ENCODE measurements at regions not wholly inside any gene's neighbourhood (a gene's known extent, or its start where the extent isn't known, plus 50 kb on each side); places are given as distances from the start of the nearest gene placed in this dataset.

DNA sequence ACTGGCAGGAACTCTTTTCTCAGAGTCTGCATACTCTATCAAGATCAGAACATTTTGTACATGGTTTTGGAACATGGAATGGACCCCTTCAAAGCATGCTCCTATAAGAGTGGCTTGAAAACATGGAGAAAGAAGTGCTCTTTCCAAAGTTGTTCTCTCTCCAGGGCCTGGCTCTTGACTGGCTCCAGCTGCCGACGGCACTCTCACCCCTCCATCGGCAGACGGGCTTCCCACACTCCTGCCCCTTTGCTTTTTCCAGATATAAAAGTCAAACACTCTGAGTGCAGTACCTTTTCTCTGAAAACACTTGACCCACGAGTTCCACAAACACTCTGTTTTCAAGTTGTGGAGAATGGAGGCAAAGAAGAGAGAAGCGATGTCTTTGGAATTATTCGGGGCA is 72.5 kb upstream of the ONECUT1 start:
- Histone ChIP-seq H3K9me3 (no peaks in the 10 kb centered on the region), H3K4me3 (no peak overlapping the region), H3K4me1 (peaks cover 8% of the 10 kb centered on the region; the same call in 2 of the 3 replicates), H3K4me2 (no peak overlapping the region), H3K27ac (no peak overlapping the region)
- ChIA-PET POLR2A (no interaction called here), CTCF (interaction anchor here (0.7 to 1.0 kb wide), 2 partner anchors 11 to 1223 kb away, joined by 3 read pairs; no protein-coding TSS in a partner anchor)
- 65% methylated on average over 7 of the region's 7 CpGs for whole genome bisulfite sequencing (ENCODE audit: missing lambda C conversion rate)
- FAIRE-seq (no peak), ATAC-seq (no peak), DNase-seq (ENCODE audit: low read depth in 1 of 2, low spot score in 1 of 2) (no peak)
- TF ChIP-seq SREBF2 (IDR thresholded peaks at IDR 0.05) (no peak), FOSB (CRISPR knock-in tag; IDR thresholded peaks at IDR 0.05) (no peak), NFE2L2 (conservative IDR thresholded peaks at IDR 0.05; ENCODE audit: low read length) (no peak), PHF8 (IDR thresholded peaks at IDR 0.05; ENCODE audit: borderline replicate concordance, low read depth) (no peak), ZFP36 (IDR thresholded peaks at IDR 0.05; ENCODE audit: borderline replicate concordance, partially characterized antibody) (no peak), JUNB (IDR thresholded peaks at IDR 0.05) (no peak), CHD4 (IDR thresholded peaks at IDR 0.05; ENCODE audit: borderline replicate concordance) (no peak), POLR2AphosphoS2 (conservative IDR thresholded peaks at IDR 0.05; ENCODE audit: low read length) (no peak)
- TF ChIP-seq, protein P1, sequence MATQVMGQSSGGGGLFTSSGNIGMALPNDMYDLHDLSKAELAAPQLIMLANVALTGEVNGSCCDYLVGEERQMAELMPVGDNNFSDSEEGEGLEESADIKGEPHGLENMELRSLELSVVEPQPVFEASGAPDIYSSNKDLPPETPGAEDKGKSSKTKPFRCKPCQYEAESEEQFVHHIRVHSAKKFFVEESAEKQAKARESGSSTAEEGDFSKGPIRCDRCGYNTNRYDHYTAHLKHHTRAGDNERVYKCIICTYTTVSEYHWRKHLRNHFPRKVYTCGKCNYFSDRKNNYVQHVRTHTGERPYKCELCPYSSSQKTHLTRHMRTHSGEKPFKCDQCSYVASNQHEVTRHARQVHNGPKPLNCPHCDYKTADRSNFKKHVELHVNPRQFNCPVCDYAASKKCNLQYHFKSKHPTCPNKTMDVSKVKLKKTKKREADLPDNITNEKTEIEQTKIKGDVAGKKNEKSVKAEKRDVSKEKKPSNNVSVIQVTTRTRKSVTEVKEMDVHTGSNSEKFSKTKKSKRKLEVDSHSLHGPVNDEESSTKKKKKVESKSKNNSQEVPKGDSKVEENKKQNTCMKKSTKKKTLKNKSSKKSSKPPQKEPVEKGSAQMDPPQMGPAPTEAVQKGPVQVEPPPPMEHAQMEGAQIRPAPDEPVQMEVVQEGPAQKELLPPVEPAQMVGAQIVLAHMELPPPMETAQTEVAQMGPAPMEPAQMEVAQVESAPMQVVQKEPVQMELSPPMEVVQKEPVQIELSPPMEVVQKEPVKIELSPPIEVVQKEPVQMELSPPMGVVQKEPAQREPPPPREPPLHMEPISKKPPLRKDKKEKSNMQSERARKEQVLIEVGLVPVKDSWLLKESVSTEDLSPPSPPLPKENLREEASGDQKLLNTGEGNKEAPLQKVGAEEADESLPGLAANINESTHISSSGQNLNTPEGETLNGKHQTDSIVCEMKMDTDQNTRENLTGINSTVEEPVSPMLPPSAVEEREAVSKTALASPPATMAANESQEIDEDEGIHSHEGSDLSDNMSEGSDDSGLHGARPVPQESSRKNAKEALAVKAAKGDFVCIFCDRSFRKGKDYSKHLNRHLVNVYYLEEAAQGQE (IDR thresholded peaks at IDR 0.05) = no peak
- TF ChIP-seq, protein P2, sequence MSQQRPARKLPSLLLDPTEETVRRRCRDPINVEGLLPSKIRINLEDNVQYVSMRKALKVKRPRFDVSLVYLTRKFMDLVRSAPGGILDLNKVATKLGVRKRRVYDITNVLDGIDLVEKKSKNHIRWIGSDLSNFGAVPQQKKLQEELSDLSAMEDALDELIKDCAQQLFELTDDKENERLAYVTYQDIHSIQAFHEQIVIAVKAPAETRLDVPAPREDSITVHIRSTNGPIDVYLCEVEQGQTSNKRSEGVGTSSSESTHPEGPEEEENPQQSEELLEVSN (IDR thresholded peaks at IDR 0.05; ENCODE audit: borderline replicate concordance, low read depth) = no peak
- TF ChIP-seq, protein P3, sequence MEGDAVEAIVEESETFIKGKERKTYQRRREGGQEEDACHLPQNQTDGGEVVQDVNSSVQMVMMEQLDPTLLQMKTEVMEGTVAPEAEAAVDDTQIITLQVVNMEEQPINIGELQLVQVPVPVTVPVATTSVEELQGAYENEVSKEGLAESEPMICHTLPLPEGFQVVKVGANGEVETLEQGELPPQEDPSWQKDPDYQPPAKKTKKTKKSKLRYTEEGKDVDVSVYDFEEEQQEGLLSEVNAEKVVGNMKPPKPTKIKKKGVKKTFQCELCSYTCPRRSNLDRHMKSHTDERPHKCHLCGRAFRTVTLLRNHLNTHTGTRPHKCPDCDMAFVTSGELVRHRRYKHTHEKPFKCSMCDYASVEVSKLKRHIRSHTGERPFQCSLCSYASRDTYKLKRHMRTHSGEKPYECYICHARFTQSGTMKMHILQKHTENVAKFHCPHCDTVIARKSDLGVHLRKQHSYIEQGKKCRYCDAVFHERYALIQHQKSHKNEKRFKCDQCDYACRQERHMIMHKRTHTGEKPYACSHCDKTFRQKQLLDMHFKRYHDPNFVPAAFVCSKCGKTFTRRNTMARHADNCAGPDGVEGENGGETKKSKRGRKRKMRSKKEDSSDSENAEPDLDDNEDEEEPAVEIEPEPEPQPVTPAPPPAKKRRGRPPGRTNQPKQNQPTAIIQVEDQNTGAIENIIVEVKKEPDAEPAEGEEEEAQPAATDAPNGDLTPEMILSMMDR (IDR thresholded peaks at IDR 0.05) = no peak
- TF ChIP-seq, protein P4, sequence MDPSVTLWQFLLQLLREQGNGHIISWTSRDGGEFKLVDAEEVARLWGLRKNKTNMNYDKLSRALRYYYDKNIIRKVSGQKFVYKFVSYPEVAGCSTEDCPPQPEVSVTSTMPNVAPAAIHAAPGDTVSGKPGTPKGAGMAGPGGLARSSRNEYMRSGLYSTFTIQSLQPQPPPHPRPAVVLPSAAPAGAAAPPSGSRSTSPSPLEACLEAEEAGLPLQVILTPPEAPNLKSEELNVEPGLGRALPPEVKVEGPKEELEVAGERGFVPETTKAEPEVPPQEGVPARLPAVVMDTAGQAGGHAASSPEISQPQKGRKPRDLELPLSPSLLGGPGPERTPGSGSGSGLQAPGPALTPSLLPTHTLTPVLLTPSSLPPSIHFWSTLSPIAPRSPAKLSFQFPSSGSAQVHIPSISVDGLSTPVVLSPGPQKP (IDR thresholded peaks at IDR 0.05; ENCODE audit: low read depth, low read length) = no peak

DNA sequence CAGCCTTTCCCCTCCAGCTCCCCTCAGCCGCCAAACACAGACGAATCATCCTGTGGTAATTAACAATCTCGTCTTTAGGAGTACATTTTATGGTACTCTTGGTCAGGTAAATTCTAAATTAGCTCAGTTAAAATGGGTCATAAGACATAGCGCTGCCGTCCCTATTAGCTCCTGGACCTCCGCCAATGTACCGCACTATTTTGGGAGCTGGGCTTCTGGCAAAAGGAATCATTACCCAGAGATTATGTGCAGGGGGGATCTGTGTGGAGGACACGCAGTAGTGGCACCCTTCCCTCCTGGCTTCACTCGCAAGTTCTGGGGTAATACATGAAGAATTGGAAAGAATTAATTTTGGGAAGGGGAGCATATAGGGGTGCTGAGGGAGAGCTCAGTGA is 68.6 kb upstream of the ONECUT1 start:
- TF ChIP-seq CHD4 (IDR thresholded peaks at IDR 0.05; ENCODE audit: borderline replicate concordance) (no peak), KDM5A (IDR thresholded peaks at IDR 0.05) (no peak)
- Histone ChIP-seq H3K4me2 (no peak overlapping the region), H3K9me3 (no peaks in the 10 kb centered on the region), H3K27ac (no peak overlapping the region), H3K4me3 (no peak overlapping the region), H3K4me1 (peaks cover 13% of the 10 kb centered on the region; the same call in 2 of the 3 replicates)
- POLR2A ChIA-PET = no interaction called here
- CTCF ChIA-PET = interaction anchor here (1.0 kb wide), 1 partner anchor 15 kb away, joined by 3 read pairs; no protein-coding TSS in a partner anchor
- WGBS (ENCODE audit: missing lambda C conversion rate) = 83% methylated on average over 9 of the region's 9 CpGs
- FAIRE-seq (no peak), ATAC-seq (no peak), DNase-seq (ENCODE audit: low read depth in 1 of 2, low spot score in 1 of 2) (no peak)
